ENCODE measurements at regions not wholly inside any gene's neighbourhood (a gene's known extent, or its start where the extent isn't known, plus 50 kb on each side); places are given as distances from the start of the nearest gene placed in this dataset.

GRCh38 chr14:86533834-86534233 is 1003.9 kb downstream of the FLRT2 start:
- ChIA-PET CTCF (interaction anchor here (0.5 kb wide), 1 partner anchor 13 kb away, joined by 3 read pairs; no protein-coding TSS in a partner anchor), POLR2A (ENCODE audit: unreplicated experiment) (no interaction called here)
- Histone ChIP-seq H3K23ac (ENCODE audit: low read depth, low read length) (no peak overlapping the region), H4K5ac (ENCODE audit: low read depth, low read length) (no peak overlapping the region), H3K36me3 (ENCODE audit: control insufficient read depth, insufficient read depth, low read length) (no peaks in the 10 kb centered on the region), H3K9me3 (ENCODE audit: control insufficient read depth, insufficient read depth, low read length) (no peaks in the 10 kb centered on the region), H3K4ac (ENCODE audit: low read depth, low read length) (no peak overlapping the region), H2BK5ac (ENCODE audit: low read depth, low read length, poor library complexity, severe bottlenecking) (no peak overlapping the region), H3K14ac (replicated peaks; ENCODE audit: low read depth, low read length) (no peak overlapping the region), H4K8ac (ENCODE audit: low read depth in 2 of 2, low read length in 2 of 2) (no peak overlapping the region), H2AFZ (replicated peaks; ENCODE audit: low read length, poor library complexity) (no peak overlapping the region), H3K18ac (ENCODE audit: low read depth, low read length) (no peak overlapping the region), H3K27ac (ENCODE audit: insufficient read depth, low read length) (no peak overlapping the region), H3K79me1 (ENCODE audit: low read depth in 1 of 2, low read length in 2 of 2) (no peaks in the 10 kb centered on the region), H3K56ac (ENCODE audit: extremely low read depth, insufficient read depth, low read length) (no peak overlapping the region), H2AK5ac (ENCODE audit: low read depth, low read length) (no peak overlapping the region), H4K91ac (ENCODE audit: insufficient read depth, low read depth, low read length) (no peak overlapping the region), H2BK20ac (ENCODE audit: low read depth, low read length) (no peak overlapping the region), H2BK15ac (ENCODE audit: low read depth, low read length) (no peak overlapping the region), H3K4me2 (ENCODE audit: low read depth, low read length) (no peak overlapping the region), H2BK120ac (ENCODE audit: low read depth, low read length) (no peak overlapping the region), H3K9ac (ENCODE audit: low read depth, low read length) (no peak overlapping the region), H2AK9ac (replicated peaks; ENCODE audit: low read depth, low read length, poor library complexity) (no peak overlapping the region), H3K27me3 (ENCODE audit: control insufficient read depth, insufficient read depth, low read length) (no peaks in the 10 kb centered on the region), H4K20me1 (ENCODE audit: insufficient read depth, low read length) (no peaks in the 10 kb centered on the region), H3K9me1 (ENCODE audit: insufficient read depth, low read length) (no peaks in the 10 kb centered on the region; the same call in 1 of the 2 replicates), H3K4me3 (ENCODE audit: insufficient read depth, low read depth, low read length) (no peak overlapping the region), H3K4me1 (ENCODE audit: control insufficient read depth, insufficient read depth, low read length) (no peaks in the 10 kb centered on the region)
- dilution Hi-C loops (cut with HindIII; ENCODE audit: low sequenced_read_pairs, unreplicated experiment) = no loop called here
- in situ Hi-C loops (cut with MboI; ENCODE audit: low sequenced_read_pairs) = no loop called here
- TF ChIP-seq CEBPB (IDR thresholded peaks at IDR 0.05; ENCODE audit: low read depth, low read length) (no peak), FOS (IDR thresholded peaks at IDR 0.05; ENCODE audit: low read depth, low read length) (no peak), SMC3 (IDR thresholded peaks at IDR 0.05; ENCODE audit: low read depth, low read length) (no peak), CTCF (conservative IDR thresholded peaks at IDR 0.05; ENCODE audit: low read depth, low read length) (no peak), MAZ (IDR thresholded peaks at IDR 0.05; ENCODE audit: borderline replicate concordance, low read depth, low read length) (no peak), RAD21 (IDR thresholded peaks at IDR 0.05; ENCODE audit: low read length) (no peak), NFE2L2 (IDR thresholded peaks at IDR 0.05; ENCODE audit: low read depth, low read length) (no peak), CHD1 (IDR thresholded peaks at IDR 0.05; ENCODE audit: low read depth, low read length) (no peak), USF2 (IDR thresholded peaks at IDR 0.05; ENCODE audit: low read depth, low read length) (no peak), BHLHE40 (IDR thresholded peaks at IDR 0.05; ENCODE audit: low read depth, low read length) (no peak), MXI1 (IDR thresholded peaks at IDR 0.05; ENCODE audit: borderline replicate concordance, low read depth, low read length) (no peak), RFX5 (IDR thresholded peaks at IDR 0.05; ENCODE audit: low read depth, low read length) (no peak), POLR2A (IDR thresholded peaks at IDR 0.05; ENCODE audit: low read depth, low read length) (no peak), RCOR1 (IDR thresholded peaks at IDR 0.05; ENCODE audit: insufficient replicate concordance, low read length) (no peak), ELK1 (IDR thresholded peaks at IDR 0.05; ENCODE audit: borderline replicate concordance, low read depth, low read length) (no peak), MAFK (IDR thresholded peaks at IDR 0.05; ENCODE audit: low read depth, low read length) (no peak)
- WGBS, 2 experiments (ENCODE audit: extremely low coverage in 2 of 2, insufficient read length in 1 of 2) = no CpG with 5 or more reads among the region's 4 CpGs
- no TSS peak for BruUV-seq (replicated peaks)
- ATAC-seq (ENCODE audit: low read depth) (no peak), DNase-seq (no peak)
- intact Hi-C loops (cut with micrococcal nuclease) = no loop called here

Measured in IMR-90 (cell line).